Nephron (organoid): ENCODE measurements at regions not wholly inside any gene's neighbourhood (a gene's known extent, or its start where the extent isn't known, plus 50 kb on each side); places are given as distances from the start of the nearest gene placed in this dataset.

Source experiments
- H3K27ac Mint-ChIP-seq, 3 experiments: 2 replicates each; pipeline ENCODE4 v1.8.0; 2020; ENCODE audit warnings: mixed read lengths in 3 of 3, mild to moderate bottlenecking in 2 of 3, moderate library complexity in 1 of 3
- H3K27me3 Mint-ChIP-seq: 2 replicates; pipeline ENCODE4 v1.8.0; 2021; ENCODE audit warnings: low read depth, mild to moderate bottlenecking, moderate library complexity, mixed read lengths
- H3K36me3 Mint-ChIP-seq: 2 replicates; pipeline ENCODE4 v1.8.0; 2020; ENCODE audit warnings: low read depth, mixed read lengths
- H3K4me1 Mint-ChIP-seq: 2 replicates; pipeline ENCODE4 v1.8.0; 2020; ENCODE audit warnings: mixed read lengths
- H3K4me3 Mint-ChIP-seq, 3 experiments: 2 replicates each; pipeline ENCODE4 v1.8.0; 2020; ENCODE audit warnings: mild to moderate bottlenecking in 3 of 3, mixed read lengths in 3 of 3, moderate library complexity in 2 of 3
- H3K9me3 Mint-ChIP-seq: 2 replicates; pipeline ENCODE4 v1.8.0; 2020; ENCODE audit warnings: mixed read lengths
- TF ChIP-seq, protein P1 (sequence below), 3 experiments: fragments of 200-600 bp; sonication (generic); IDR thresholded peaks; one replicate each; pipeline ENCODE4 v1.5.0; 2021; ENCODE audit warnings: antibody characterized with exemption in 3 of 3; ENCODE audit not compliant: unreplicated experiment in 3 of 3

DNA sequence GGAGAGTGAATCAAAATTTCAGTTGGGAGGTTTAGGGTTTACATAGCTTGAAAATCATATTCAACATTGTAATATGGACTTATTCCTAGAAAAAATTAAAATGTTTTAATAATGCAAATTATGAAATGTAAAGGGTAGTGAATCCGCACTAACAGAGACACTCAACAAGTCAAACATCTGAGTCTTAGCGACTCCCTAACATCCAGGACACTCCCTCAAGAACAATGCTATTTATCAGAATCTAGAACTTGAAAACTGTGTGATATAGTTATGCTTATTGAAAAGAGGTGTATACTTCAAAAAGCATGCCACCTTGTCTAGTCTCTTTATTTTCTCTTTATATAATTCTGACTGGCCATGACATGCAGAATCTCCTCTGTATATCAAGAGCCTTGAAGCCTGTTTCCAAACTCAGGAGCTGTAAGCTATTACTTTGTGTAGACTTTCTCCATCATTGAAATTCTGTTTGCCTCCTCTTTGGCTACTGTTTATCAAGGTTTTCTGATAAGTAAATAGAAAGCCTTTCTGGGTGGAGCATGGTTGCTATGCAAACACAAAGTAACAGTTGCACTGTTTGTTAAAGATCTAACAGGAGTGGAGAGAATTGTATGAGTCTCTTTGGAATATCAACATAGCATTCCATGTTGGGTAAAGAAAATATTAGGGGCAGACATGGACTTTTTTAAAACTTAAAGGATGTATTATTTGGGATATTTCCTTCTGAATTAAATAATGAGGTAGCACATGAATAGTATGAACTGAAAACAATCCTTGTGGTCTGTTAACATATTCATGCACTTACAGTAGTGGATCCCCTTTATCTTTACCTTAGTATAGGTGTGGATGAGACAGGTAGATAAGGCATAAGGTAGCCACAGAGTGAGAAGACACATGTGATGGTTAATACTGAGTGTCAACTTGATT, 56.4 kb upstream of the MBNL2 start:
- no peak overlapping the region for H3K4me3 Mint-ChIP-seq
- H3K36me3 Mint-ChIP-seq, result no peaks in the 10 kb centered on the region
- no peaks in the 10 kb centered on the region for H3K27me3 Mint-ChIP-seq
- TF ChIP-seq, protein P1, sequence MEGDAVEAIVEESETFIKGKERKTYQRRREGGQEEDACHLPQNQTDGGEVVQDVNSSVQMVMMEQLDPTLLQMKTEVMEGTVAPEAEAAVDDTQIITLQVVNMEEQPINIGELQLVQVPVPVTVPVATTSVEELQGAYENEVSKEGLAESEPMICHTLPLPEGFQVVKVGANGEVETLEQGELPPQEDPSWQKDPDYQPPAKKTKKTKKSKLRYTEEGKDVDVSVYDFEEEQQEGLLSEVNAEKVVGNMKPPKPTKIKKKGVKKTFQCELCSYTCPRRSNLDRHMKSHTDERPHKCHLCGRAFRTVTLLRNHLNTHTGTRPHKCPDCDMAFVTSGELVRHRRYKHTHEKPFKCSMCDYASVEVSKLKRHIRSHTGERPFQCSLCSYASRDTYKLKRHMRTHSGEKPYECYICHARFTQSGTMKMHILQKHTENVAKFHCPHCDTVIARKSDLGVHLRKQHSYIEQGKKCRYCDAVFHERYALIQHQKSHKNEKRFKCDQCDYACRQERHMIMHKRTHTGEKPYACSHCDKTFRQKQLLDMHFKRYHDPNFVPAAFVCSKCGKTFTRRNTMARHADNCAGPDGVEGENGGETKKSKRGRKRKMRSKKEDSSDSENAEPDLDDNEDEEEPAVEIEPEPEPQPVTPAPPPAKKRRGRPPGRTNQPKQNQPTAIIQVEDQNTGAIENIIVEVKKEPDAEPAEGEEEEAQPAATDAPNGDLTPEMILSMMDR (IDR thresholded peaks at IDR 0.05; ENCODE audit: unreplicated experiment in 3 of 3), result no peak
- H3K9me3 Mint-ChIP-seq, result no peaks in the 10 kb centered on the region
- no peak overlapping the region for H3K27ac Mint-ChIP-seq
- no peaks in the 10 kb centered on the region for H3K4me1 Mint-ChIP-seq

DNA sequence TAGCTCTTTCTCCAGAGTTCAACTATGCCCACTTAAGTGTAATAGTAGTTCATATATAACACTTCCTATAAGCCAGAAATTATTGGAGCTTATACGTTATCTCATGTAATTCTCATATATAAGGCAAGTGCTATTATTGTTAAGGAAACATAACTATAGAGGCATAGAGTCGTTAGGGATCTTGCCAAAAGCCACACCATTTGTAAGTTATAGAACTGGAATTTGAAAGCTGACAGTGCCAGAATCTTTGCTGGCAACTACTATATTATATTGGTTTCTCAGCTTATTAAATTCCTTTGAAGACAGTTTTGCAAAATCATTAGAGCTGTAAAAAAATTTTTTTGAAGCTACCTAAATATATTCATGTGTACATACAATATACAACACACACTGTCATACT, 51.0 kb upstream of the MBNL2 start:
- H3K4me3 Mint-ChIP-seq, result no peak overlapping the region
- no peak overlapping the region for H3K27ac Mint-ChIP-seq
- H3K9me3 Mint-ChIP-seq, result no peaks in the 10 kb centered on the region
- TF ChIP-seq, protein P1 (IDR thresholded peaks at IDR 0.05; ENCODE audit: unreplicated experiment in 3 of 3), result no peak
- H3K27me3 Mint-ChIP-seq, result no peaks in the 10 kb centered on the region
- H3K36me3 Mint-ChIP-seq, result no peaks in the 10 kb centered on the region
- no peaks in the 10 kb centered on the region for H3K4me1 Mint-ChIP-seq
